Activated naive CD4-positive, alpha-beta T cell treated with anti-CD3 and anti-CD28 coated beads for 36 hours (primary cell): ENCODE measurements at regions not wholly inside any gene's neighbourhood (a gene's known extent, or its start where the extent isn't known, plus 50 kb on each side); places are given as distances from the start of the nearest gene placed in this dataset.

Source experiments
- CTCF ChIA-PET: fragments of 350-600 bp; sonication (Branson Sonifier 250); formaldehyde crosslinking; loops from one replicate; lab custom pipeline; 2021; ENCODE audit warnings: antibody characterized with exemption; lab: Charles Lee
- DNase-seq: peaks from one replicate; pipeline ENCODE4 v3.0.0-alpha.2; 2020
- H3K27ac Mint-ChIP-seq: one replicate; pipeline ENCODE4 v1.8.0; 2021; ENCODE audit warnings: mild to moderate bottlenecking, mixed read lengths
- H3K27me3 Mint-ChIP-seq: one replicate; pipeline ENCODE4 v1.8.0; 2021; ENCODE audit warnings: low read depth, mixed read lengths
- H3K36me3 Mint-ChIP-seq: one replicate; pipeline ENCODE4 v1.8.0; 2021; ENCODE audit warnings: low read depth, mixed read lengths
- H3K4me1 Mint-ChIP-seq: one replicate; pipeline ENCODE4 v1.8.0; 2021; ENCODE audit warnings: low read depth, mixed read lengths
- H3K4me3 Mint-ChIP-seq: one replicate; pipeline ENCODE4 v1.8.0; 2021; ENCODE audit warnings: mild to moderate bottlenecking, moderate library complexity, mixed read lengths
- H3K9me3 Mint-ChIP-seq: one replicate; pipeline ENCODE4 v1.8.0; 2021; ENCODE audit warnings: mixed read lengths
- intact Hi-C: fragments of 100-400 bp; cut with micrococcal nuclease; formaldehyde crosslinking; loops from one replicate; pipeline ENCODE4 v1.15.1; 2023

GRCh38 chr6:165229216-165229615, 80.2 kb downstream of the C6orf118 start:
- Mint-ChIP-seq H3K4me1 (no peaks in the 10 kb centered on the region), H3K27ac (no peak overlapping the region), H3K36me3 (no peaks in the 10 kb centered on the region), H3K4me3 (no peak overlapping the region), H3K9me3 (peaks cover 5% of the 10 kb centered on the region), H3K27me3 (no peaks in the 10 kb centered on the region)
- DNase-seq, result no peak
- intact Hi-C loops, result no loop called here
- CTCF ChIA-PET, result no interaction called here

- Mint-ChIP-seq H3K4me3 (no peak overlapping the region), H3K4me1 (no peaks in the 10 kb centered on the region), H3K9me3 (peaks cover 5% of the 10 kb centered on the region), H3K27ac (no peak overlapping the region), H3K36me3 (no peaks in the 10 kb centered on the region), H3K27me3 (no peaks in the 10 kb centered on the region)
- no peak for DNase-seq
- CTCF ChIA-PET, result no interaction called here
- intact Hi-C loops, result no loop called here
These were observed 81.6 kb downstream of the C6orf118 start for GRCh38 chr6:165227644-165228329.

- peaks cover 5% of the 10 kb centered on the region for H3K9me3 Mint-ChIP-seq
- no peaks in the 10 kb centered on the region for H3K27me3 Mint-ChIP-seq
- intact Hi-C loops, result no loop called here
- DNase-seq, result no peak
- no peaks in the 10 kb centered on the region for H3K4me1 Mint-ChIP-seq
- CTCF ChIA-PET, result no interaction called here
- H3K36me3 Mint-ChIP-seq, result no peaks in the 10 kb centered on the region
- H3K27ac Mint-ChIP-seq, result no peak overlapping the region
- no peak overlapping the region for H3K4me3 Mint-ChIP-seq
These were observed 85.7 kb downstream of the C6orf118 start for GRCh38 chr6:165223736-165224135.

- peaks cover 5% of the 10 kb centered on the region for H3K9me3 Mint-ChIP-seq
- CTCF ChIA-PET, result no interaction called here
These were observed 86.3 kb downstream of the C6orf118 start for GRCh38 chr6:165223101-165223500.

GRCh38 chr6:165222315-165223025, 86.9 kb downstream of the C6orf118 start:
- H3K27me3 Mint-ChIP-seq, result no peaks in the 10 kb centered on the region
- no peaks in the 10 kb centered on the region for H3K36me3 Mint-ChIP-seq
- H3K27ac Mint-ChIP-seq, result no peak overlapping the region
- CTCF ChIA-PET, result no interaction called here
- intact Hi-C loops, result no loop called here
- peaks cover 5% of the 10 kb centered on the region for H3K9me3 Mint-ChIP-seq
- H3K4me1 Mint-ChIP-seq, result no peaks in the 10 kb centered on the region
- DNase-seq, result no peak
- no peak overlapping the region for H3K4me3 Mint-ChIP-seq

More at GRCh38 chr6:165223101-165223500, 86.3 kb downstream of the C6orf118 start:
- H3K4me1 Mint-ChIP-seq, result no peaks in the 10 kb centered on the region
- H3K36me3 Mint-ChIP-seq, result no peaks in the 10 kb centered on the region
- DNase-seq, result no peak
- no peak overlapping the region for H3K27ac Mint-ChIP-seq
- no peak overlapping the region for H3K4me3 Mint-ChIP-seq
- intact Hi-C loops, result no loop called here
- no peaks in the 10 kb centered on the region for H3K27me3 Mint-ChIP-seq

GRCh38 chr6:165220045-165220444, 89.4 kb downstream of the C6orf118 start:
- H3K4me3 Mint-ChIP-seq, result no peak overlapping the region
- no peak overlapping the region for H3K27ac Mint-ChIP-seq
- H3K27me3 Mint-ChIP-seq, result no peaks in the 10 kb centered on the region
- CTCF ChIA-PET, result no interaction called here
- no peaks in the 10 kb centered on the region for H3K9me3 Mint-ChIP-seq
- H3K36me3 Mint-ChIP-seq, result no peaks in the 10 kb centered on the region
- H3K4me1 Mint-ChIP-seq, result no peaks in the 10 kb centered on the region
- intact Hi-C loops, result no loop called here
- DNase-seq, result no peak

- intact Hi-C loops, result no loop called here
- Mint-ChIP-seq H3K27me3 (no peaks in the 10 kb centered on the region), H3K36me3 (no peaks in the 10 kb centered on the region), H3K4me1 (no peaks in the 10 kb centered on the region), H3K9me3 (no peaks in the 10 kb centered on the region), H3K27ac (no peak overlapping the region), H3K4me3 (no peak overlapping the region)
- no peak for DNase-seq
- CTCF ChIA-PET, result no interaction called here
These were observed 89.8 kb downstream of the C6orf118 start for GRCh38 chr6:165219629-165220028.

- intact Hi-C loops, result no loop called here
- no peak overlapping the region for H3K4me3 Mint-ChIP-seq
- no peaks in the 10 kb centered on the region for H3K36me3 Mint-ChIP-seq
- peaks cover 2% of the 10 kb centered on the region for H3K9me3 Mint-ChIP-seq
- CTCF ChIA-PET, result no interaction called here
- H3K27ac Mint-ChIP-seq, result no peak overlapping the region
- DNase-seq, result no peak
- H3K27me3 Mint-ChIP-seq, result no peaks in the 10 kb centered on the region
- H3K4me1 Mint-ChIP-seq, result no peaks in the 10 kb centered on the region
These were observed 90.6 kb downstream of the C6orf118 start for GRCh38 chr6:165218829-165219228.

- H3K4me3 Mint-ChIP-seq, result no peak overlapping the region
- no peaks in the 10 kb centered on the region for H3K4me1 Mint-ChIP-seq
- CTCF ChIA-PET, result no interaction called here
- H3K27ac Mint-ChIP-seq, result no peak overlapping the region
- no peaks in the 10 kb centered on the region for H3K27me3 Mint-ChIP-seq
- no peaks in the 10 kb centered on the region for H3K36me3 Mint-ChIP-seq
- intact Hi-C loops, result no loop called here
- DNase-seq, result no peak
- H3K9me3 Mint-ChIP-seq, result no peaks in the 10 kb centered on the region
These were observed 102.6 kb downstream of the C6orf118 start for GRCh38 chr6:165206798-165207197.

- intact Hi-C loops, result no loop called here
- Mint-ChIP-seq H3K9me3 (no peaks in the 10 kb centered on the region), H3K4me3 (no peak overlapping the region), H3K27ac (no peak overlapping the region), H3K27me3 (no peaks in the 10 kb centered on the region), H3K4me1 (no peaks in the 10 kb centered on the region), H3K36me3 (no peaks in the 10 kb centered on the region)
- DNase-seq, result no peak
- CTCF ChIA-PET, result no interaction called here
These were observed 103.8 kb downstream of the C6orf118 start for GRCh38 chr6:165205632-165206031.

GRCh38 chr6:165204807-165205545, 104.4 kb downstream of the C6orf118 start:
- Mint-ChIP-seq H3K9me3 (no peaks in the 10 kb centered on the region), H3K4me1 (no peaks in the 10 kb centered on the region), H3K4me3 (no peak overlapping the region), H3K36me3 (no peaks in the 10 kb centered on the region), H3K27me3 (no peaks in the 10 kb centered on the region), H3K27ac (no peak overlapping the region)
- DNase-seq, result no peak
- CTCF ChIA-PET, result no interaction called here
- intact Hi-C loops, result no loop called here

- Mint-ChIP-seq H3K4me3 (no peak overlapping the region), H3K27me3 (no peaks in the 10 kb centered on the region), H3K4me1 (no peaks in the 10 kb centered on the region), H3K9me3 (peaks cover 2% of the 10 kb centered on the region), H3K36me3 (no peaks in the 10 kb centered on the region), H3K27ac (no peak overlapping the region)
- no peak for DNase-seq
- CTCF ChIA-PET, result no interaction called here
- intact Hi-C loops, result no loop called here
These were observed 109.2 kb downstream of the C6orf118 start for GRCh38 chr6:165200178-165200577.

GRCh38 chr6:165191461-165191860, 117.9 kb downstream of the C6orf118 start:
- peaks cover 8% of the 10 kb centered on the region for H3K9me3 Mint-ChIP-seq
- DNase-seq, result no peak
- CTCF ChIA-PET, result no interaction called here
- no peaks in the 10 kb centered on the region for H3K36me3 Mint-ChIP-seq
- H3K4me1 Mint-ChIP-seq, result no peaks in the 10 kb centered on the region
- intact Hi-C loops, result no loop called here
- H3K27me3 Mint-ChIP-seq, result no peaks in the 10 kb centered on the region
- H3K27ac Mint-ChIP-seq, result no peak overlapping the region
- H3K4me3 Mint-ChIP-seq, result no peak overlapping the region
